ENCODE measurements at regions not wholly inside any gene's neighbourhood (a gene's known extent, or its start where the extent isn't known, plus 50 kb on each side); places are given as distances from the start of the nearest gene placed in this dataset.
A peak's percentile ranks its signal among the peaks of the same experiment; 100 is the strongest.

DNA sequence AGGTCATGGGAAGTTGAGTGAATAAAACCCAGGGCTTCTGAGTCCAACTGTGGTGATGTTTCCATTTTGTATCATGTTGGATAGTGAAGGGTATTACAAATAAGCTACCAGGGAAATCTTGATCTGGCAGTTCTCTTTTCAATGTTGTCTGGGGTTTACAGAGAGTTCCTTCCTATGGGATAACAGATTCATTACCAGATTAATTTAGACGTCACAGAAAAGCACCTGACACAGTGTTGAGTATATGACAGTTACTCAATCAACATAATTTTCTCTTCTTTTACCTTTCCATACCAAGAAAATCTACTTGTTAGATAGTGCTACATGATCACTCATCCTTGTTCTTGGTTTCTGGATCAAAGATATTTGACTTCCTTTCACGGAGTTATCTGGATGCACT is 270.9 kb downstream of the ACTL7B start:
- H3K36me3 ChIP-seq = no peaks in the 10 kb centered on the region
- TF ChIP-seq EP300 (IDR thresholded peaks at IDR 0.05; ENCODE audit: low read depth) (no peak), POLR2AphosphoS5 (IDR thresholded peaks at IDR 0.05) (no peak), POLR2A (IDR thresholded peaks at IDR 0.05) (no peak)
- TF ChIP-seq, protein P1, sequence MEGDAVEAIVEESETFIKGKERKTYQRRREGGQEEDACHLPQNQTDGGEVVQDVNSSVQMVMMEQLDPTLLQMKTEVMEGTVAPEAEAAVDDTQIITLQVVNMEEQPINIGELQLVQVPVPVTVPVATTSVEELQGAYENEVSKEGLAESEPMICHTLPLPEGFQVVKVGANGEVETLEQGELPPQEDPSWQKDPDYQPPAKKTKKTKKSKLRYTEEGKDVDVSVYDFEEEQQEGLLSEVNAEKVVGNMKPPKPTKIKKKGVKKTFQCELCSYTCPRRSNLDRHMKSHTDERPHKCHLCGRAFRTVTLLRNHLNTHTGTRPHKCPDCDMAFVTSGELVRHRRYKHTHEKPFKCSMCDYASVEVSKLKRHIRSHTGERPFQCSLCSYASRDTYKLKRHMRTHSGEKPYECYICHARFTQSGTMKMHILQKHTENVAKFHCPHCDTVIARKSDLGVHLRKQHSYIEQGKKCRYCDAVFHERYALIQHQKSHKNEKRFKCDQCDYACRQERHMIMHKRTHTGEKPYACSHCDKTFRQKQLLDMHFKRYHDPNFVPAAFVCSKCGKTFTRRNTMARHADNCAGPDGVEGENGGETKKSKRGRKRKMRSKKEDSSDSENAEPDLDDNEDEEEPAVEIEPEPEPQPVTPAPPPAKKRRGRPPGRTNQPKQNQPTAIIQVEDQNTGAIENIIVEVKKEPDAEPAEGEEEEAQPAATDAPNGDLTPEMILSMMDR (IDR thresholded peaks at IDR 0.05) = no peak
- no peaks in the 10 kb centered on the region for H3K27me3 ChIP-seq
- H3K27ac ChIP-seq = no peak overlapping the region
- in situ Hi-C loops (cut with MboI; ENCODE audit: low pct_ligation_motif_present in 1 of 4, low pct_unique_long_range_greater_than_20kb in 1 of 4, low sequenced_read_pairs in 3 of 4) = no loop called here
- no peaks in the 10 kb centered on the region for H3K4me1 ChIP-seq
- H3K4me3 ChIP-seq = no peak overlapping the region
- 82 to 92% methylated on average over 2 of the region's 2 CpGs for WGBS, 2 donors (ENCODE audit: low coverage in 1 of 2)
- no peak for DNase-seq
- intact Hi-C loops (cut with DNase I; ENCODE audit: low total_unique reads) = no loop called here
- no peaks in the 10 kb centered on the region for H3K9me3 ChIP-seq

DNA sequence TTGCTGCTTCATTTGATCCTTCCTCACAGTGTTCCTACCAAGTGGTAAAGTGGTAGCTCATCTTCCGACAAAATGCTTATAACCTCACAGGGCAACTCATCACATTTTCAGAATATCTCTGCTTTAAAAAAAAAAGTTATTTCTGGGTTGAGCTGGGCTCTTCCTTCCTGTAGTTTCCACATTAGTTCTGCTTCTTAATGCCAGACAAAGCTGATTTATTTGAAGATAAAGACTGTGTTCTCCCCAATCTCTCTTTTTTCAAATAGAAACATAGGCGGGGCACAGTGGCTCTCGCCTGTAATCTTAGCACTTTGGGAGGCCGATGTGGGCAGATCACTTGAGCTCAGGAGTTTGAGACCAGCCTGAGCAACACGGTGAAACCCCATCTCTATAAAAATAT is 273.1 kb downstream of the ACTL7B start:
- no peaks in the 10 kb centered on the region for H3K9me3 ChIP-seq
- no peaks in the 10 kb centered on the region for H3K27me3 ChIP-seq
- no peak for TF ChIP-seq POLR2A (IDR thresholded peaks at IDR 0.05)
- TF ChIP-seq POLR2AphosphoS5 (IDR thresholded peaks at IDR 0.05) = no peak
- no peak for TF ChIP-seq EP300 (IDR thresholded peaks at IDR 0.05; ENCODE audit: low read depth)
- TF ChIP-seq, protein P1 (IDR thresholded peaks at IDR 0.05) = no peak
- H3K4me3 ChIP-seq = no peak overlapping the region
- no peaks in the 10 kb centered on the region for H3K36me3 ChIP-seq
- H3K4me1 ChIP-seq = no peaks in the 10 kb centered on the region
- no peak overlapping the region for H3K27ac ChIP-seq
- in situ Hi-C loops (cut with MboI; ENCODE audit: low pct_ligation_motif_present in 1 of 4, low pct_unique_long_range_greater_than_20kb in 1 of 4, low sequenced_read_pairs in 3 of 4) = no loop called here
- intact Hi-C loops (cut with DNase I; ENCODE audit: low total_unique reads) = no loop called here
- whole genome bisulfite sequencing, 2 donors (ENCODE audit: low coverage in 1 of 2) = 75 to 88% methylated on average over 5 of the region's 5 CpGs
- DNase-seq = no peak

DNA sequence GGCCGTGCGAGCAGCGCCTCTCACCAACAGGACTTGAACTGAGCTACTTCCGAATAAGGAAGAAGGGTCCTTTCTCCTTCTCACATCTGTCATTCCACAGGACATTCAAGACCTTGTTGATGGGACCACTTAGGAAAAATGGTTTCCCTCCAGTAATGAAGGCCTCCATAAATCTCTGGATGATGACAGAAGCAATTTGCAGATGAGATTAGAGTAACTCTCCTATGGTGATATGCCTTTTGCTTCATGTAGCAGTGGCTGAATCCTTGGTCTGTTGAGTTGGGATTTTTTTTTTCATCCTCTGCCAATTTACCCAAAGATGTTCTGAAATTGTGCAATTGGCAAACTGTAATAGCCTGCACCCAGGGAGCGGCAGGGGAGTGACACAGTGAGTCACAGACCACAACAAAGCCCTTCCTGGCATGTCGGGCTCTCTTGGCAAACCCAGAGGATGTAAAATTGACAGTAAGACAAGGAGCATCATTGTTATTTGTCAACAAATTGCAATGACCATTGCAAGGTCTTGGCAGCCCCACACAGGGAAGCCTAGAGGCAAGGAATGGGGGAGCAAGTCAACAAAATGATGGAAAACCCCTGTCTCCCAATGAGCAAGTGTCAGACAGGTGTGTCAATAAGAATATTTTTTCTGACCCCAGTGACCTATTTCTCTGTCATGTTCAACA is 275.9 kb downstream of the ACTL7B start:
- in situ Hi-C loops (cut with MboI; ENCODE audit: low pct_ligation_motif_present in 1 of 4, low pct_unique_long_range_greater_than_20kb in 1 of 4, low sequenced_read_pairs in 3 of 4) = no loop called here
- Histone ChIP-seq H3K27ac (no peak overlapping the region), H3K27me3 (no peaks in the 10 kb centered on the region), H3K4me1 (no peaks in the 10 kb centered on the region), H3K4me3 (no peak overlapping the region), H3K9me3 (no peaks in the 10 kb centered on the region), H3K36me3 (no peaks in the 10 kb centered on the region)
- WGBS, 2 donors (ENCODE audit: low coverage in 1 of 2) = 75 to 78% methylated on average over 4 to 6 of the region's 6 CpGs
- peak; percentile 27 for DNase-seq
- TF ChIP-seq POLR2A (IDR thresholded peaks at IDR 0.05) = no peak
- TF ChIP-seq, protein P1 (IDR thresholded peaks at IDR 0.05) = no peak
- no peak for TF ChIP-seq EP300 (IDR thresholded peaks at IDR 0.05; ENCODE audit: low read depth)
- TF ChIP-seq POLR2AphosphoS5 (IDR thresholded peaks at IDR 0.05) = no peak
- intact Hi-C loops (cut with DNase I; ENCODE audit: low total_unique reads) = no loop called here

DNA sequence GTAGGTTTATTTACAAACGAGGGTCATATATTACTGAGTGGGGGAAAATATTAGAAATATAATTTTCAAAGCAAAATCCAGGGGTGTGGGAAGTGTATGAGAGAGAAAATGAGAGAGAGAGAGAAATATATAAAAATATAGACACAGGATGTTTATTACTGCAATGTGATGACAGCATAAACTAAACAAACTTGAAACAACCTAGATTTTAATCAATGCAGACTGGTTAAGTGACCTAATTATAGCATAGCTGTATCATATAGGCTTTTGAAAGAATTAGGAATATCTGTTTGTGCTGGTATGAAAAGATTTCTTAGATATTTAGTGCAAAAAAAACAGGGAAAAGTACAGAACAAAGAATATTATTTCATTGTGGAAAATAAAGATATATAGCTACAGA is 280.5 kb downstream of the ACTL7B start:
- no peak for DNase-seq
- Histone ChIP-seq H3K36me3 (no peaks in the 10 kb centered on the region), H3K4me1 (no peaks in the 10 kb centered on the region), H3K27ac (no peak overlapping the region), H3K27me3 (no peaks in the 10 kb centered on the region), H3K9me3 (no peaks in the 10 kb centered on the region), H3K4me3 (no peak overlapping the region)
- WGBS, 2 donors (ENCODE audit: low coverage in 1 of 2) = 40 to 57% methylated on average over 1 of the region's 1 CpG
- intact Hi-C loops (cut with DNase I; ENCODE audit: low total_unique reads) (no loop called here), in situ Hi-C loops (cut with MboI; ENCODE audit: low pct_ligation_motif_present in 1 of 4, low pct_unique_long_range_greater_than_20kb in 1 of 4, low sequenced_read_pairs in 3 of 4) (no loop called here)
- TF ChIP-seq POLR2A (IDR thresholded peaks at IDR 0.05) = no peak
- TF ChIP-seq EP300 (IDR thresholded peaks at IDR 0.05; ENCODE audit: low read depth) = no peak
- TF ChIP-seq, protein P1 (IDR thresholded peaks at IDR 0.05) = no peak
- TF ChIP-seq POLR2AphosphoS5 (IDR thresholded peaks at IDR 0.05) = no peak

Measured in transverse colon (tissue), 4 donors.